ENCODE measurements at regions not wholly inside any gene's neighbourhood (a gene's known extent, or its start where the extent isn't known, plus 50 kb on each side); places are given as distances from the start of the nearest gene placed in this dataset.

GRCh38 chr10:90337316-90337715 lies 520.5 kb downstream of the HTR7 start:
- no peak for TF ChIP-seq CTCF (conservative IDR thresholded peaks at IDR 0.05; ENCODE audit: low read depth, low read length)
- Histone ChIP-seq H4K20me1 (ENCODE audit: insufficient read depth) (no peaks in the 10 kb centered on the region), H3K4me2 (no peak overlapping the region), H3K79me2 (ENCODE audit: insufficient read depth, low read depth) (no peaks in the 10 kb centered on the region), H3K9ac (no peak overlapping the region), H2AFZ (ENCODE audit: low read depth) (no peak overlapping the region), H3K27ac (no peak overlapping the region), H3K27me3 (ENCODE audit: insufficient read depth, low read depth) (no peaks in the 10 kb centered on the region), H3K4me1 (ENCODE audit: low read depth, poor library complexity, severe bottlenecking) (no peaks in the 10 kb centered on the region), H3K4me3 (IDR thresholded peaks at IDR 0.05; ENCODE audit: insufficient read depth, low read depth, low read length) (no peak overlapping the region), H3K36me3 (ENCODE audit: insufficient read depth) (no peaks in the 10 kb centered on the region)

- Histone ChIP-seq H3K36me3 (ENCODE audit: insufficient read depth) (no peaks in the 10 kb centered on the region), H3K79me2 (ENCODE audit: insufficient read depth, low read depth) (no peaks in the 10 kb centered on the region), H3K4me2 (no peak overlapping the region), H4K20me1 (ENCODE audit: insufficient read depth) (no peaks in the 10 kb centered on the region), H3K4me3 (IDR thresholded peaks at IDR 0.05; ENCODE audit: insufficient read depth, low read depth, low read length) (no peak overlapping the region), H2AFZ (ENCODE audit: low read depth) (no peak overlapping the region), H3K9ac (no peak overlapping the region), H3K27me3 (ENCODE audit: insufficient read depth, low read depth) (no peaks in the 10 kb centered on the region), H3K4me1 (ENCODE audit: low read depth, poor library complexity, severe bottlenecking) (no peaks in the 10 kb centered on the region), H3K27ac (no peak overlapping the region)
- no peak for TF ChIP-seq CTCF (conservative IDR thresholded peaks at IDR 0.05; ENCODE audit: low read depth, low read length)
Observed at GRCh38 chr10:90342480-90342879, 515.4 kb downstream of the HTR7 start.

GRCh38 chr10:90344226-90344625 lies 513.6 kb downstream of the HTR7 start:
- H4K20me1 ChIP-seq (ENCODE audit: insufficient read depth) = no peaks in the 10 kb centered on the region

GRCh38 chr10:90347239-90347638 lies 510.6 kb downstream of the HTR7 start:
- Histone ChIP-seq H3K4me1 (ENCODE audit: low read depth, poor library complexity, severe bottlenecking) (no peaks in the 10 kb centered on the region), H3K36me3 (ENCODE audit: insufficient read depth) (no peaks in the 10 kb centered on the region), H3K27ac (no peak overlapping the region), H3K4me2 (no peak overlapping the region), H2AFZ (ENCODE audit: low read depth) (no peak overlapping the region), H3K27me3 (ENCODE audit: insufficient read depth, low read depth) (no peaks in the 10 kb centered on the region), H4K20me1 (ENCODE audit: insufficient read depth) (no peaks in the 10 kb centered on the region), H3K4me3 (IDR thresholded peaks at IDR 0.05; ENCODE audit: insufficient read depth, low read depth, low read length) (no peak overlapping the region), H3K9ac (no peak overlapping the region), H3K79me2 (ENCODE audit: insufficient read depth, low read depth) (no peaks in the 10 kb centered on the region)
- no peak for TF ChIP-seq CTCF (conservative IDR thresholded peaks at IDR 0.05; ENCODE audit: low read depth, low read length)

More at GRCh38 chr10:90344226-90344625, 513.6 kb downstream of the HTR7 start:
- H2AFZ ChIP-seq (ENCODE audit: low read depth) = no peak overlapping the region
- H3K27me3 ChIP-seq (ENCODE audit: insufficient read depth, low read depth) = no peaks in the 10 kb centered on the region
- H3K79me2 ChIP-seq (ENCODE audit: insufficient read depth, low read depth) = no peaks in the 10 kb centered on the region
- no peak overlapping the region for H3K27ac ChIP-seq
- no peak for TF ChIP-seq CTCF (conservative IDR thresholded peaks at IDR 0.05; ENCODE audit: low read depth, low read length)
- no peak overlapping the region for H3K4me2 ChIP-seq
- no peak overlapping the region for H3K9ac ChIP-seq
- no peaks in the 10 kb centered on the region for H3K36me3 ChIP-seq (ENCODE audit: insufficient read depth)
- no peak overlapping the region for H3K4me3 ChIP-seq (IDR thresholded peaks at IDR 0.05; ENCODE audit: insufficient read depth, low read depth, low read length)
- H3K4me1 ChIP-seq (ENCODE audit: low read depth, poor library complexity, severe bottlenecking) = no peaks in the 10 kb centered on the region

Measured in KMS-11 (cell line).